ENCODE measurements at regions not wholly inside any gene's neighbourhood (a gene's known extent, or its start where the extent isn't known, plus 50 kb on each side); places are given as distances from the start of the nearest gene placed in this dataset.
A peak's percentile ranks its signal among the peaks of the same experiment; 100 is the strongest.

DNA sequence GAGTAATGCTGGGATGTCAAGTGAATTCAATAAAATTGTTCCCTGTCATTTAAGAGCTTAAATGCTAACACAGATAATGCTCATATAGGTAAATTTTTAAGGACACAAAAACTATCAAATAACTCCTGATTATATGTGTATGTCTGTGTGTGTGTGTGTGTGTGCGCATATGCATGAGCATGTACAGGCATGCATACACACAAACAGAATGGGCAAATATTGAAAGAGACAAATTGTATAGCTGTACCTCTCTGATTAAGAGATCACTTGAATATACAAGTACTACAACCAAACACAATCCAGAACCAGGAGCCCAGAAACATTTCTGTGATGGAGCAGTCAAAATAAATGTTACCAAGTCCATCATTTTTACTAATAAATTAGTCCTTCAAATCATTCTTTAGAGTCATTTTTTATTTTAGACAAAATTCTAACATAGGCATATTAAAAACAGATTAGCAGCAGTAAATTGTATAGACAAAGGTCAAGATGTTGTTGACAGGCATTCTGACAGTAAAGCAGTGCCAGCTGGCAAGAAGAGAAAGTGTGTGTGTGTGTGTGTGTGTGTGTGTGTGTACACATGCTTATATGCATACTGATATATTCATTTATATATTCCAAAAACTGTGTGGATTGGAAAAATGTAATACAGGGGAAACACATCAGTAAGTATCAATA, 145.3 kb downstream of the CD47 start:
- H3K4me3 ChIP-seq (ENCODE audit: low read depth, low read length): no peak overlapping the region
- DNase-seq (ENCODE audit: low read depth): no peak

DNA sequence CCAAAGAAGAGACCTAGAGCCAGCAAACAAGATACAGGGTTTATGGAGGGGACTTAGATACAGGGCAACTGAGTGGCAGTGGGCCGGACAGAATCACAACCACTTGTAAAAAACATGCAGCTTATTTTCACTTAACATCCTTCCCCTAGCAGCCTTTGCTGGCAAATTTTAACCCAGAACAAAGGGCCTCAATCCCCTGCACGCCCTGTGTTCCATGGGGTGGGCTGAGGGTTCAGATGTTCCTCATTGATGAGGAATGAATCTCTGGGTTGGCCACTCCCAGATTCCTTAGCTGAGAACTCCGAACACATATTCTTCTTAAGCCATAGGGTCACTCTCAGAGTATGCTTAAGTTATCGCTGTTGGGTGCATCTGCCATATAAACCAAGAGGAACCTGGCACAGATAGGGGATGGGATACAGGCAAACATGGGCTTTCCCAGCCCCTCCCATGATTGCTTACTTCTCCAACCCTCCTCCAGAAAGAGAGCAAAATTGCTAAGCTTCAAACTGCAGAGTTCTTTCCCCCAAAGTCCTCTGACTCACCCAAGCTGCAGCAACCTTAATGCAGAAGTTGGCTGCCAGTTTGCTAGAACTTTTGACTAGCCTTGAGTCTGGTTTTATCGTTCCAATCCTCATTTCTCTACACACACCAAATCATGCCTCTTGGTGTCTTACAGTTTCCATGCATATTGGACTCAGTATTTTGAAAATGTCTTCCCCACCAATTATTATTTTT, 146.9 kb downstream of the CD47 start:
- H3K4me3 ChIP-seq (ENCODE audit: low read depth, low read length): no peak overlapping the region
- DNase-seq (ENCODE audit: low read depth): no peak

DNA sequence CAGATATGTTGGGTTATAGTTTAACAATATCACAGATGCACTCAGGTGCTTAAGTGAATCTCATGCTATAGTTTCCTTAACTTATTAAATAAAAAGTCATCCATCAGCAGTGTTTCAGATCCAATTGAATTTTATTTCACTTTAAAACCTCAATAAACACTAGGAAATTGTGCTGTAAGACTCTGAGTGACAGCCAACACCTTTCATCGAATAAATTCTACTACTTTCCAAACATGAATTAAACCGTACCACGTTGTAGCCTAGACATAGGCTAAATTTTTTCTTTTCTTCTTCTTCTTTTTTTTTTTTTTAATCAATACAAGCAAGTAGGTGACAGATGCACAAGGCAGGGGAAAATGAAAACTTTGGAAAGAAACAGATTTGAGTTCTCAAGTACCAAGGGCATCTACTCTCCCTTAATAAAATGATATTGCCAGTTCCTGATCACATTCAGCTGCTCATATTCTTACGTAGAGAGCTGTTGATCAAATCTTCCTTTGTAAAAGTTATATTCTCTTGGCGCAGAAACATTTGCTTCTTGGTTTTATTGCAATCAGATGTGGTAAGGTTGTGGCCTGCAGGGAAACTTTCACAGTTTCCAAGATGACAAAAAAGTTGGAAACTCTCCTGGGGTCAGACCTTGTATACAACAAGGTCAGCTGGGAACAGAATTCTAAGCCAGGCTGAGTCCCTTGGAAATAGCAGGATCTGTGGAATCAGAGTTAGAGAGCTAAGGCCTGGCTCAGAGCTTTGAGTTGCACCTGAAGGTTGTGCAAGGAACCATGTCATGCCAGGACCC, 147.7 kb downstream of the CD47 start:
- DNase-seq (ENCODE audit: low read depth): no peak
- no peak overlapping the region for H3K4me3 ChIP-seq (ENCODE audit: low read depth, low read length)

DNA sequence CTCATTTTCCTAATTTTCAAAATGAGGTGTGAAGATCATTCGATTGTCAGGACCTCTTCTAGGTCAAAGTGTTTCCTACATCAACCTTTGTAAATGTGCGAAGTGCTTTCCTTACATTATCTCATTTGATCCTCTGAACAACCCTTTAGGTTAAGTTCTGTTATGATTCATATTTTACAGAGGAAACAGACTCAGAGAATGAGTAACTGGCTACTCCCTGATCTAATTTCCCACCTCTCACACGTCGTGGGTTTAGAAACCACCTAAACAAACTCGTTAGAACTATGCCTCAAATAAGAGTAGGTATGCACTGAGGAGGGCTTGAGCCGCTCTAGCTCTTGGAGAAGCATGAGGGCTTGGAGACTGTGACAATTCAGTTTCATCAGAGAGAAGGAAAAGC, 148.6 kb downstream of the CD47 start:
- no peak for DNase-seq (ENCODE audit: low read depth)
- H3K4me3 ChIP-seq (ENCODE audit: low read depth, low read length): no peak overlapping the region

DNA sequence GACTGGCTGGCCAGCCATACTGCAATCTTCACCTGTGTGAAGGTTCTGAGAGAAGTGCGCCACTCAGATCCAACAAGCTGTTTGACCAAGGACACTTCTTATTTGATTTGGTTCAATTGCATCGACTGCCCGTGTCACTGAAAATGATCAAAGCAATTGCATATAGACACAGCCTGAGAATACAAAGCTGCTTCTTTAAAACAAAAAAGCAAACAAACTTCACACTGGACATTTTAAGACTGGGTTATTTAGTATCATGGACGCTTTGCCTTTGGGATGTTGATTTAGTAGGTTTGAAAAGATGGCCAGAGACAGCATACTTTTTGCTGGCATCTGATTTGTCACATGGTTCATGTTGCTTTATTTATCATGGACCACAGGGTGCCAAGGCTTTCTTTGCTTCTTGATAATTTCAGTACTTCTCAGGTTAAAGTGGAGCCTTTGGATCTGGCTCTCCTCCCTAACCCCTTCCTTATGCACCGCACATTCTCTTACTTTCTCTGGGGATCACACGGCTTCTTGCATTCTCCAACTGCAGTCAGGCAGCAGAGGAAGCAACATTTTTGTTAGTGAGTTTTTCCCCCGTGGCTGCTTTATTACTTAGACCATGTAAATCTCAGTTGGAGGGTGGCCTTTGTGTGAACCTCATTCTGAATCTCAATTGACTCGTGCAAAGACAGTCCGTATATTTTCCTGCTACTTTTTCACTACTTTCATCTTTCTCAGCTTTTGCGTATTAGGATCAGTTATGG, 151.0 kb downstream of the CD47 start:
- DNase-seq (ENCODE audit: low read depth): no peak
- H3K4me3 ChIP-seq (ENCODE audit: low read depth, low read length): no peak overlapping the region

DNA sequence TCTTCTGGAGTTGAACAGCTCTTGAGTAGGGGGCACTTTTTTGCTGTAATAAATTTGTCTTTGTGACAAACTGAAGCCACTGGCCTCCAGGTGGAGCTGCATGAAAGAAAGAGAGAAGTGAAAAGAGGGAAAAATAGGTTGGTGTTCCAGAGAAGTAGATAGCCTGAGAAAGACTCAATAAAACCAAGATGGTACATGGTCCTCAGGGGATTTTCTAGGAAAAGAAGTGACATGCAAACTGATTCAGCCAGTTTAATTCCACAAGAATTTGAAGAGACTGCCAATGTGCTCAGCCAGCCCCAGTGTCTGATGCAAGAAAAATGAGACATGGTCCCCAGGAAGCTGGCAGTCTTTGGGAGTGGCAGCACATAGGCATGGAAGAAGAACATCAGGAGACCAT, 152.7 kb downstream of the CD47 start:
- DNase-seq (ENCODE audit: low read depth): no peak
- H3K4me3 ChIP-seq (ENCODE audit: low read depth, low read length): no peak overlapping the region

DNA sequence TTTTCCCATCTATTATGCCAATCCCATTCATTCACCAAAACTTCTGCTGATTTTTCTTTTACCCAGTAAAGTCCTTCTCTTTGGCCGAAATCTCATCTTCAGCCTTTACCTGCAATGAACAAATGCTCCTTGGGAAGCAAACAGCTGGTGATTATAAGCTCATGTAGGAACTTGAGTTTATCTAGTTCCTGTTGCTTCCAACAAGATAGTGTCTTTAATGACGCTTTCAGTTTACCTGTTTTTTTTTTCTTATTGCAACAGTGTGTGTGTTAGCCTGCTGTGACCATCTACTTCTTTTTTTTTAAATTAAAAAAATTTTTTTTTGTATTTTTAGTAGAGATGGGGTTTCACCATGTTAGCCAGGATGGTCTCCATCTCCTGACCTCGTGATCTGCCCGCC, 156.0 kb downstream of the CD47 start:
- H3K4me3 ChIP-seq (ENCODE audit: low read depth, low read length): no peak overlapping the region
- DNase-seq (ENCODE audit: low read depth): no peak

DNA sequence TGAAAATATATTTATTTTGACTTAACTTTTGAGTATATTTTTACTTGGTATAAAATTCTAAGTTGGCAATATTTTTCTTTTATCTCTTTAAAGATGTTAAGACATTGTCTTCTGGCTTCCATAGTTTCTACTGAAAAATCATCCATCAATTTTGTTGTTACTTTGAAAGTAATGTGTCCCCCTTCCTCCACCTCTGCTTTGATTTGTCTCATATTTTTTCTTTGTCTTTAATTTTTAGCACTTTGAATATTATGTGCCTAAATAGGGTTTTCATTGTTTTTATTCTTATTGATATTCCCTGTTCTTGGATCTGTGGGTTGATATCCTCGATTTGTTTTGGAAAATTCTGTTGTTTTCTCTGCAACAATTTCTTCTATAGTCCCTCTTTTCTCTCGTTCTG, 157.4 kb downstream of the CD47 start:
- no peak for DNase-seq (ENCODE audit: low read depth)
- H3K4me3 ChIP-seq (ENCODE audit: low read depth, low read length): no peak overlapping the region

DNA sequence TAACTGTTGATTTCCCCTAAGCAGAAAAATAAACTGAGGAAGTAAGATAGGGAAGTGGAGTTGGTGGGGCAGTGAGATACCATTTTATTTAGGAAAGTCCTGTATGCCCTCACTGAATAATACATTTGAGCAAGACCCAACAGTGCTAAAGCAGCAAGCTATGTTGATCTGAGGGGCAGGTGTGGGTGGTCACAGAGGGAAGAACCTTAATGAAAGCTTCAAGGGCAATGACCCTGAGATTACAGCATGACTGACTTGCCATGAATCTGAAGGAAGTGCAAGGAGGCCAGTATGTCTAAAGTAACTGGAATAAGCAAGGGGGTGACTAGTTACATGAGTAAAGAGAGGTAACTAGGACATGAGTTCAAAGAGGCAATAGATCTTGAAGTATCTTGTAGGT, 159.5 kb downstream of the CD47 start:
- no peak overlapping the region for H3K4me3 ChIP-seq (ENCODE audit: low read depth, low read length)
- no peak for DNase-seq (ENCODE audit: low read depth)

DNA sequence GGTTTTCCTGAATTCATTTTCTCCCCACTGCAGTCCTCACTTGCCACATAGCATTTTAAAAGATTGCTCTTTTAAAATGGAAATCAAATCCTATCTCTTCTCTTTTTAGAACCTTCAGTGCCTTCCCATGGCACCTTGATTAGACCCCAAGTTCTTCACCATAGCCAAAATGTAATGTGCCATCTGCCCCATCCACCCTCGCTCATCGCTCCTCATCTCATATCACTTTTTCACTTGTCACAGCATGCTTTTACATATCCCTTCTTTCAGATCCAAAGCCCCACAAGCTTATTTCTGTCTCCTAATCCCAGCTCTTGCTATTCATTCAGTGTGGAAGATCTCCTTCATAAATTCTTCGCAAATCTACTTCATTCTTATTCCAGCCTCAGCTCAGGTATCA, 161.7 kb downstream of the CD47 start:
- no peak for DNase-seq (ENCODE audit: low read depth)
- no peak overlapping the region for H3K4me3 ChIP-seq (ENCODE audit: low read depth, low read length)

DNA sequence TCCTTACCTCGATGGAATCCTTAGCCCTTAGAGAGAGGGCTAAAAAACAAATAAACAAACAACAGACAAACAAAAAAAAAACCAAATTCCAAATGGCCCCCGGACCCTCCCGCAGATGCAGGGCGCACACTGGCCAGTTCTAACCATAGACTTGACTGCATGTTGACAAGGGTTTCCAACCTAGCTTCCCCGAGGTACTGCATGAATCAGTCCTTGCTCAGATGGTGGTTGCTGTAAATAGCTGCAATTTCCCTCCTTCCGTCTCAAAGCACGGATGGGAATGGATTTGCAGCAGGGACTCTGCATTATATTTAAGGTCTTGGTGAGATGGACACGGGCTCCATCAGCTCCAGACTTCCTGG, 162.8 kb downstream of the CD47 start:
- DNase-seq (ENCODE audit: low read depth): no peak

DNA sequence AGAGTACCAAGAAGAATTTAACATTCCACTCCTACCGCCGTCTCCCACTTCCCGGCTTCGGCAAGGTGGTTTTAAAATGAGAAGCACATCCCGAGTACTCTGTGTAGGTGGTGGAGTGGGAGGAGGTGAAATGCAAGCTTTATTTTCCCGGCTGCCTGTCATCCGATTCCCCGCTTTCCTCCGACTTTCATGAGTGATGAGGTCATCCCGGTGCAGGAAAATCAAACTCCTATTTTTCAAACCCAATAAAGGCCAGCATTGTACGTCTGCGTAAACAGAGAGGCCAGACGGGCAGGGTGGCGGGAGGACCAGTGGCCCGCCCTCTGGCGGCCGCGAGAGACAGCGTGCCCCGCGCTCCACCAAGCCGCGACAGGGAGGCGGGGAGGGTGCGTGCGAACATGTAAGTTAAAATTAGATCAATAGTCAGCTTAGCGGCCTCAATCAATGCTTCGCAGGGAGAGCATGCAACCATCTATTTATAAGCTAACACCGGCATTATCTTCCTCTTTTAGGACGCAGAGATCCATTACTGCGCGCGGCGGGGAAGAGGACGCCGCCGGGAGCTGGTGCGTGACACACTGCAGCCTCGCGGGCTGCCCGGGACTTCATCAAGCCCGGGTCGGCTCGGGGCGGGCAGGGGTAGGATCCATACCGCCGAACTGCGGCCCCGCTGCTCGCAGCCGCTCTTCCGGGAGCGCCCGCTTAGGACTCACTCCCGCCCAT, 163.3 kb downstream of the CD47 start:
- DNase-seq (ENCODE audit: low read depth): peak; percentile 43
- peak overlapping the region; percentile 65 for H3K4me3 ChIP-seq (ENCODE audit: low read depth, low read length)

More for the DNA sequence above, 162.8 kb downstream of the CD47 start:
- peak overlapping the region; percentile 65 for H3K4me3 ChIP-seq (ENCODE audit: low read depth, low read length)

DNA sequence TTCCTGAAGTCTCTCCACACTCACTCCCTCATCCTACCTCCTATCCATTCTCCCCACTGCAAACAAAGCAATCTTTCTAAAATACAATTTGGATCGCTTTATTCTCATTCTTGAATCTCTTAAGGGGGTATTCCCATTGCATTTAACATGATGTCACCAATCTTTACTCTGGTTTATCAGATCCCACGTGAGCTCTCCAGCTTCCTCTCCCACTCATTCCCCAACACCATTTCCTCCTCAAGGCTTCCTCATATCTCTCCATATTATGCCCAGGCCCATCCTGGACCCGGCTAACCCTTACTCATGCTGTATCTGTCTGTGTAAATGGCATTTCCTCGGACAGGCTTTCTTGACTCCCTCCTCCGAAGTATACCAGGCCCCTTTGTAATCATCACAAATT, 165.0 kb downstream of the CD47 start:
- no peak for DNase-seq (ENCODE audit: low read depth)
- H3K4me3 ChIP-seq (ENCODE audit: low read depth, low read length): no peak overlapping the region

DNA sequence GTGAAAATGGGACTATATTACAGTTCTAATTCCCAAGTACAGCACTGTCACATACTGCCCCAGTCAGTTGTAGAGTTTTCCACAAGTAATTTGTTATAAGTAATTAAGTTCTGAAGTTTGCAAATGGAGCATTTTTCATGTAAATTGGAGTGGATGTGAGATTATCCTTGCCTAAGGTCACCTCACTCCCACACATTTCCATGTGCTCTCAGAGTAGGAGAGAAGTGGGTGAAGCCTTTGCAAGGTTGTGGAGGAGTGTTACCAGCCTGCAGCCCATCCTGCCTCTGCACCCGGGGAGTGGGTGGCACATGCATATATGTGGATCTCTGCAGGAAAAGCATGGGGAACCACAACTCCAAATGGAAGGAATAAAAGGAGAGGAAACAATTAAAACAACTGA, 169.8 kb downstream of the CD47 start:
- DNase-seq (ENCODE audit: low read depth): no peak
- H3K4me3 ChIP-seq (ENCODE audit: low read depth, low read length): no peak overlapping the region

DNA sequence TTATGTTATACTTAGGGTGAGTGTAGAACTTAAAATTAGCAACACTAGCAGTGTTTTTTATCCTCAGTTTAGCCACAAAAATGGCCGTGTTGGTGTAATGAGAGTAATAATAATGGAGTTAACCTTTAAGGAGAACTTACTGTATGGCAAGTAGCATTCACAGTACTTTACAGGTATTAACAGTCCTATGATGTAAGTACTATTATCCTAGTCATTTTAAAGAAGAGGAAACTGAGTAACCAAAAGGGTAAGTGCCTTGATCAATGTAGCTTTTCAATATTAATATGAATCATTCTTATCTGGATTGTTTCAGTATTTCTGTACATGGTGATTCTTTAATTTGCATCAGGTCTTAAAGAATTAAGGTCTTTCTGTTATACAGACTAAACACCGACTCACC, 170.3 kb downstream of the CD47 start:
- H3K4me3 ChIP-seq (ENCODE audit: low read depth, low read length): no peak overlapping the region
- no peak for DNase-seq (ENCODE audit: low read depth)

DNA sequence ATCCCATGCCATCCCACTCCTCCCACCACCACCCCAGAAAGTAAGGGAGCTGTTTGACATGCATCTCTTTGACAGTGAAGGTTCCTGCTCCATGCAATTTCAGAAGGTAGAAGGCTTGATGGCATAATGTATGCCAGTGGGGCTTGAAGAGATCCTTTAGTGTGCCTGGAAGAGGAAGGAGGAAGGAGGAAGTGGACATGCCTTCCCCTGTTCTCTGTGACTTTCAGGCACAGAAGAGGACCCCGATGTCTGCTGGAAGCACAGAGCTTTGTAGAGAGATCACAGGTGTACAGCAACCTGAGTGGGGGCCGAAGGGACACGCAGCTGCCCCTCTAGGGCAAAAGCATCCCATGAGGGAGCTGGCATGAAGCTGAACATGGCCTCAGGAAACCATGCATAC, 171.6 kb downstream of the CD47 start:
- H3K4me3 ChIP-seq (ENCODE audit: low read depth, low read length): no peak overlapping the region
- no peak for DNase-seq (ENCODE audit: low read depth)

DNA sequence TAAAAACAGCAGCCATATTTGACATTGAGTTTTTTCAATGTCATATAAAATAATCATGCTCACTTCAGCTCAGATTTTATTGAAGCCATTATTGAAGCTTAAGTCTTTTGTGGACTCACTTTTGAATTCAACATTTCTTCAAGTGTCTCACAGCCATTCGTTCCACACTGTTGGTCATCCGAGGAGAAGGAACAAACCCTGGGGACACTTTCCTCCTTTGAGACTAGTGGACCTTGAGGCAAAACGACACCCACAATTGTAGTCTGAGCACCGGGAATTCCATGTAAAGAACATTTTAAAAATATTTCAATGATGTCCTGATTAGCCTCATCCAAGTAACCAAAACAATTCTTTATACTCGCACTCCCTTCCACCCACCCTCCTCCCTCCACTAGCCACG, 174.7 kb downstream of the CD47 start:
- H3K4me3 ChIP-seq (ENCODE audit: low read depth, low read length): no peak overlapping the region
- DNase-seq (ENCODE audit: low read depth): no peak

DNA sequence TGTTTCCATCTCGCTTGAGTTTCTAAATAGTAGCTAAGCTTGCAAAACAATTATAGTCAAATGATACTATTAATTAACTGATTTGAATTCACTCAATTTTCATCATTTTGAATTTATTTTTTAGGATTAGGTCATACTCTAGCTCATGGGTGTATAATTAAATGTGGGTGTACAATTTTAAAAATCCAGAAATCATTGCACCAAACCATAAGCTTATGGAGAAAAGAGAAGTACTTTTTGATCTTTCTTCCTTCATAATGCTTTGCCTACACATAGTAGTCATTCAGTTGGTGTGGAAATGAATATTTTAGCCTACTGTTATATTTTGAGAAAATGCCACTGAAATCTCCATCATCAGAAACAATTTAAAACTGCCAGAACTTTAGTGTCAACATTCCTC, 175.1 kb downstream of the CD47 start:
- H3K4me3 ChIP-seq (ENCODE audit: low read depth, low read length): no peak overlapping the region
- DNase-seq (ENCODE audit: low read depth): no peak

DNA sequence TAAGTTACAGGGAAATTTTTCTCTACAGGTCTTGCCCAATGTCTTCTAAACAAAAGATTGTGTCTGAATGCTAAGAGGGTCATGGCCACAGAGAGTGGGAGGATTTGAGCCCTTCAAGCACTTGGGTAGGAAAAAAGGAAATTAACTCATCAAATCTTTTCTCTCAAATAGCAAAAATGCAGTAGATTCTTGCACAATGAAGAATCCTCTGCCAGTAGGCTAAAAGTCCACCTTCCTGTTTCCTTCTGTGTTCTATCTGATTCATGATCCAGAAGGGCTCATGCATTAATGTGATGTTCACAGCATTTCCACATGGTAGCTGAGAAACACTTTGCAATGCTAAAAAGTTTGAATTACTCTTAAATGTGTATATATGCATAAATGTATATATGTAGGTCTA, 177.1 kb downstream of the CD47 start:
- DNase-seq (ENCODE audit: low read depth): peak; percentile 68
- H3K4me3 ChIP-seq (ENCODE audit: low read depth, low read length): no peak overlapping the region
